GM21528 (cell line): ENCODE measurements at regions not wholly inside any gene's neighbourhood (a gene's known extent, or its start where the extent isn't known, plus 50 kb on each side); places are given as distances from the start of the nearest gene placed in this dataset.
"Not testable (repeated sequence)": the region's sequence is repeated elsewhere in the genome, so short reads cannot be mapped to it uniquely, and the experiment has no call there.

Source experiments
- ATAC-seq: cut with Tn5 transposase; IDR thresholded peaks from one replicate; pipeline ENCODE4 v1.9.1; 2021; ENCODE audit warnings: mild to moderate bottlenecking, moderate library complexity; ENCODE audit not compliant: unreplicated experiment, low FRiP score

GRCh38 chr18:78416853-78417252, 562.8 kb upstream of the SALL3 start:
- no peak for ATAC-seq

- no peak for ATAC-seq
Measured at GRCh38 chr18:78418379-78418778, 561.2 kb upstream of the SALL3 start.

DNA sequence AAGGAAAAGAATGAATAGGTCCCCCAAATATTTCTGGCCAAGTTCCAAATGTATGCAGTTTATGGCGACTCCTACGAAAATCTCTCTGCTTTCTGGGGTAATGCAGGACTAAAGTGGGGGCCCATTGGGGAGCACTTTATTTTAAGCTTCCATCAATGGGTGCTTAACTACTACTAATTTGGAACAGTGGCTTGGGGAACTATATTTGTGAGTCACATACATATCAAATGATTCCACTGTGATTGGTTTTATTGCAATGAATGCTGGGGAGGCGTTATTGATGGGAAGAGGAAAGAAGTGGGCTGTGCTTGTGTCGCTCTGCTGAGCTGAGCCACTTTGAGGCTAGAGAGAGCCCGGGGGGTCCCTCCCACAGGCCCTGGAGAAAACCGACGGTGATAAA, 560.4 kb upstream of the SALL3 start:
- ATAC-seq: no peak

GRCh38 chr18:78420116-78420515, 559.5 kb upstream of the SALL3 start:
- ATAC-seq: no peak

- no peak for ATAC-seq
Measured at GRCh38 chr18:78421392-78421791, 558.2 kb upstream of the SALL3 start.

GRCh38 chr18:78422336-78422735, 557.3 kb upstream of the SALL3 start:
- no peak for ATAC-seq

DNA sequence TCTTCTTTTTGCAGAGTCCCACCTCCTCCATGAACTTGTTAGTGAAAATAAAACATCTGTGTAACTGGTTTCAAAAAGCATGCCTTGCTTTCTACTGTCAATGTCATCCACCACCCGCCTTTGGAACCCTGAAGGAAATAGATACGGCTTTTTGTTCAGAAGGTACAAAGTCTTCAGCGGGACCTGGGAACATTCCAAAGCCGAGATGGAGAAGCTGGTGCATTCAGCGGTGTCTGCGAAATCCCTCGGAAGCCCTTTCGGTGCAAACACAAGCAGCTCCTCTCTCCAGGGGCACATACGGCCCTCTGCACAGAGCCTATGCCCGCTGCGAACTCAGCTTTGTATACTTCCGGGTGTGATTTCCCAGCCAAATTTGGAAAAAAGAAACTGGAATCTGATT, 555.8 kb upstream of the SALL3 start:
- no peak for ATAC-seq

- ATAC-seq: no peak
Measured at GRCh38 chr18:78424403-78425018, 555.1 kb upstream of the SALL3 start.

DNA sequence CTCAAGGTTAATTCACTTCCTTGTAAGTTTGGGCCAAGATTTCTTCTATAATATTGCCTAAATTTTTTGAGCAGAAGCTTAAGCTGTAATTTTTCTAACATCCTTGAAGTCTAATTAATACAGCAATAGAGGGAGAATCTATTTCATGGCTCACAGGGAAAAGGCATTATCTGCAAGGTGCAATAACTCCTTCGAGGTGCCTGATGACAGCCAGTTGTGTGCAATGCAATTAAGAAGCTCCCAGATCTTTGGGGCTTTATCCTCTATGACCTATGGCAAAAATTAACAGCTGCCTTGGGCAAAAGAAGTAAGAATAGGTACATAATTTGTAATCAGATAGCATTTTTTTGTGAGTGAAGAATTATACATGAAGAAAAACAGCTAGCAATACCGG, 554.6 kb upstream of the SALL3 start:
- ATAC-seq: no peak

DNA sequence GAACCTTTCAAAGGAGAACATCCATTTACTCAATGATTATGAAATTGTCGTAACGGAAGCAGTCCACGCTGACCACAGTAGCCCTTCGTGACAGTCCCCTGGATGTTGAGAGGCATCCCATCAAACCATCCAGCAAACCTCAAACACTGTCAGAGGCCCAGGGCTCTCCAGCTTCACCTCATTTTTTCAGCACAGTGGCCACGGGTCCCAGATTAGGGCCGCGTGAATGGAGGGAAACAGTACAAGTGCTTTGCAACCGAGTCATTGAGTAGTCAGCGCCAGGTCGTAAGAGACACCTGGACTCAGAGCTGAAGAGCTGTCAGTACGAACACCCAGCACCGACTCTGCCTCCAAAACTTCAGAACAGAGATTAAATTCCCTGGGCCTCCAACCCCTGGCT, 552.5 kb upstream of the SALL3 start:
- ATAC-seq: no peak

GRCh38 chr18:78429127-78430108, 550.2 kb upstream of the SALL3 start:
- ATAC-seq: no peak

GRCh38 chr18:78430131-78430758, 549.4 kb upstream of the SALL3 start:
- no peak for ATAC-seq

DNA sequence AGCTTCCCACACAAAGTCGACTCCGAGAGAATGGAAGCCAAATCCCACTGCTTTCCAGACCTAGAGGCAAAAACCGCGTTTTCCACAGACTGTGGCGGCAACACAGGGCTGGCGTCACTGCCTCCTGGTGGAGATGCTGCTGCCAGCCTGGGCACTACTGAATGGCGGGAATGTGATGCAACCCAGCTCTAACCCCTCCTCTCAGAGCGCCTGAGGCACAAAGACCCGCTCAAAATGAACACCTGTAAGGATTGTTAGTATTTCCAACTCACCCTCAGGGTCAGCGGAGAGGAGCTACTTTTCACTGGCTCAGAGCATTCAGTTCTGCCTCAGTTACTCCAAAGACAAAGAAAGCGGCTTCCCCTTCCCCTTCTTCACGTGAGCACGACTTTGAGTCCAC, 548.0 kb upstream of the SALL3 start:
- no peak for ATAC-seq

DNA sequence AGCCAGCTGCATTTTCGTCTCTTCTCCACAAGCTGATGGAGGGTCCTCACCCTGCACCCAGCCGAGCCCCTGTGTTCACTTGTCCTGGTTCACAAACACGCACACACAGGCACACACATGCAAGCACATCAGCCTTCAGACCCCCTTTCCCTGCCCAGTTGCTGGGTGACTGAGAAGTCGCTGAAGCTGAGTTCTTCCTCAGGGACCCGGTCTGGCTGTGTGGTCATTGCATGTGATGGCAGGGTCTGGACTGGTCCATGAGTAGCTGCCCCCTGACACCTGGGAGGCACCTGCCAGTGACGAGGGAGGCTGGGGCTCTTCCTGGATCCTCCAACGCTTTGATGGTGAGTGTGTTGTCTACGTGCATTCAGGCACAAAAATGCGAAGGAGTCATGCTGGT, 546.1 kb upstream of the SALL3 start:
- ATAC-seq: no peak

- no peak for ATAC-seq
Measured at GRCh38 chr18:78436110-78436509, 543.5 kb upstream of the SALL3 start.

DNA sequence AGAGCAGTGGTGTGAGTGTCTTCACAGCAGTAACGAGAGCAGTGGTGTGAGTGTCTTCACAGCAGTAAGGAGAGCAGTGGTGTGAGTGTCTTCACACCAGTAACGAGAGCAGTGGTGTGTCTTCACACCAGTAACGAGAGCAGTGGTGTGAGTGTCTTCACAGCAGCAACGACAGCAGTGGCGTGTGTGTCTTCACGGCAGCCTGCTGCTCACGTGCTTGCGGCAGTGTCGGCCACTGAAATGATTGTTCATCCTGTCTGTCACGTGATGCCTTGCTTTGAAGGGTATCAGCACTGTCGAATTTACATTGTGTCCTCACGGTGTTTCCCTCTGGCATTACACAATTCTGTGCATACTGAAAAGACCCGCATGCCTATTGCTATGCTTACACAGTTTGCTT, 541.4 kb upstream of the SALL3 start:
- not testable (repeated sequence) for ATAC-seq

DNA sequence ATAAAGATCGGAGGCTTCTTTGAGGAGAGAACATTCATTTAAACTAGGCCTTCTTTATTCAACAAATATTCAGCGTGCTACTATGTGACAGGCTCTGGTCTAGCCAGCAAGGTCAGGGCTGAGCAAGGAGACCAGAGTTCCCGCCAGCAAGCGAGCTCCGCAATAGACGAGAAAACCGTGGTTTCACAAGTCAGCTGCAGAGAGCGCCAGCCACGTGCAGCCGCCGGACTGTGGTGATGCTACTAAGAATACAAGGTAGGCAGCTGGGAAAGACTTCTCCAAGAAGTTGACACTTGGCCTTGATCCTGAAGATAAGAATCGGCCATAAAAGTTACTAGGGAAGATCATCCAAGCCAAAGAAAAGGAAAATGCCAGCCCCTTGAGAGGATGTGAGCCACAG, 533.7 kb upstream of the SALL3 start:
- no peak for ATAC-seq

DNA sequence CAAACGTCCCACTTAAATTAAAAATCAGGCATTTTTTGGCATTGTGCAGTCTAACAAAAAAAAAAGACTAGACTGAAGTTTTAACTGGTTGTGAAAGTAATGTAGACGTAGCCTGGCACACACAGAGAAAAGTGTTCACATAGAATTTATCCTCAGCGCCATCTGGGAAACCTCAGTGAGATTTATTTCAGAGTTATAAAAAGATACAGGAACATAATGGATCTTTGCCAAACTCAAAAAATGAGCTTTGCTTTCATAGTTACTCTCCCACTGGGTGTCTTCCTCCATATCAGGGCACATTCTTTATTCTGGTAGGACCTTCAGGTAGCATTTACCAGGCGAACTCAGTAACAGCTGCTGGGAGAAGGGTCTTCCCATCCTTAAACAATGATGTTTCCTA, 532.4 kb upstream of the SALL3 start:
- ATAC-seq: no peak

GRCh38 chr18:78448106-78448505, 531.5 kb upstream of the SALL3 start:
- no peak for ATAC-seq

- no peak for ATAC-seq
Measured at GRCh38 chr18:78448591-78448990, 531.0 kb upstream of the SALL3 start.

GRCh38 chr18:78454221-78454620, 525.4 kb upstream of the SALL3 start:
- ATAC-seq: no peak
